Right lobe of liver (tissue), 4 donors: ENCODE measurements at regions not wholly inside any gene's neighbourhood (a gene's known extent, or its start where the extent isn't known, plus 50 kb on each side); places are given as distances from the start of the nearest gene placed in this dataset.

Experiments
- CTCF ChIP-seq, 4 donors: fragments of 200-600 bp in 3 of 4; fragments of 450-650 bp in 1 of 4; IDR thresholded peaks; one replicate each; pipeline versions ENCODE4 v1.5.1 to v1.8.0; 2016 to 2022; ENCODE audit warnings: antibody characterized with exemption in 4 of 4, mild to moderate bottlenecking in 2 of 4
- POLR2A ChIP-seq: fragments of 450-650 bp; IDR thresholded peaks from one replicate; pipeline ENCODE4 v1.6.1; 2017; ENCODE audit warnings: antibody characterized with exemption, mild to moderate bottlenecking
- donor health status: DM: no; HTN: no; CAD: no.
- donor health status: DM: no; HTN: no; CAD: no.
- donor health status: DM: no; HTN: yes; CAD: no.

GRCh38 chr5:122715095-122715494 is 59.8 kb upstream of the SNX2 start:
- no peak for TF ChIP-seq CTCF (IDR thresholded peaks at IDR 0.05)
- no peak for TF ChIP-seq POLR2A
